ENCODE measurements at regions not wholly inside any gene's neighbourhood (a gene's known extent, or its start where the extent isn't known, plus 50 kb on each side); places are given as distances from the start of the nearest gene placed in this dataset.

GRCh38 chr20:20933142-20933958, 172.8 kb downstream of the LINC00237 start:
- no peak for DNase-seq

GRCh38 chr20:20932156-20932555, 174.0 kb downstream of the LINC00237 start:
- no peak for DNase-seq

GRCh38 chr20:20931632-20932031, 174.5 kb downstream of the LINC00237 start:
- DNase-seq: no peak

- DNase-seq: no peak
Observed at GRCh38 chr20:20931024-20931423, 175.1 kb downstream of the LINC00237 start.

GRCh38 chr20:20930500-20930899, 175.7 kb downstream of the LINC00237 start:
- no peak for DNase-seq

DNA sequence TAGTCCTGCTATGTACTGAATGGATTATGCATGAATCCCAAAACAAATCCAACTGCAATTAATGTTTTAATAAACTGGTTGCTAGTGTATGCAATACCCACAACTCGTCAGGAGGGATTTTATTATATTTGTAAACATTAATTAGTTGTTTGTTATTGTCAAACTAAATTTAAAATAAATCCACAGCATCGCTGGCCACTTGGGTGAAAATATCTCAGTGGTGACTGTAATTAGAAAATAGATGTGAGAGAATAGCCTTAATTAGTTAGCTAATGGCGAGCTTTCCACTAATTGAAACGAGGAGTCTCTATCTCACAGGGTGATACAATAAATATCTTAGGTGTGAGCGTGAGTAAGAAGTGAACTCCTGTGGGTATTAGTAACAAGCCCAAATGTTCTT, 176.8 kb downstream of the LINC00237 start:
- DNase-seq: no peak

GRCh38 chr20:20926222-20926905, 179.8 kb downstream of the LINC00237 start:
- no peak for DNase-seq

- DNase-seq: no peak
Observed at GRCh38 chr20:20920433-20920832, 185.7 kb downstream of the LINC00237 start.

GRCh38 chr20:20915844-20916243, 190.3 kb downstream of the LINC00237 start:
- DNase-seq: no peak

DNA sequence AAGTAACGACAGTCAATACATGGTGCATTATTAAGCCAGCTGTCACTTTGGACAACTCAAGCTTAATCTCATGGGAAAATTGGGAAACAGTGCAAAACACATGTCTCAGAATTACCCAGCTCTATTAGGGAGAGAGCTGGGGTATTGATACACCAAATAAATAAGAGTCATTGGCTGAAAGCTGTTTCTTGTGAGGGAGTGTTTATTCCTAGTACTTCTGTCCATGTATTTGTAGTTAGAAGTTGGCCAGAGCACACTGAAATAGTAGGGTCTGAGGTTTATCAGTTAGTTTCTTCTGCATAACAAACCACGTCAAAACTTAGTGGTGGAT, 192.0 kb upstream of the RALGAPA2 start:
- DNase-seq: no peak

- no peak for DNase-seq
Observed at GRCh38 chr20:20903773-20904500, 191.5 kb upstream of the RALGAPA2 start.

DNA sequence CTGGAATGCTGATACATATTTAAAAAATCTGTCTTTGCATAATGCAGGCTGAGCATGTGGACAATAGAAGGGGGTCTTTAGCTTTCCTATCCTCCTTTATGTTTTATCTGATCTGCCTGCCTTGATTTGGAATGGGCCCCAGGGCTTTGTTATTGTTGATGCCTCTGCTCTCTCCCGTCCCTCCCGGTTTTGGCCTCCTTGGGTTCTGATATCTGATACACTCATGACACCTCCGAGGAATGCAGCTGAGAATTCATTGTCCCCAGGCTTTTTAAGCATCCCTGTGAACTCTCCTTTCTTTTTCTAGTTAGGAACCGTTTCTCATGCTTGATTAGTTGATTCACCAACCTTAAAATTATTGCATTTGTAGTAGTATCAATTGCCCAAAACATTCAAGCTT, 185.5 kb upstream of the RALGAPA2 start:
- no peak for DNase-seq

DNA sequence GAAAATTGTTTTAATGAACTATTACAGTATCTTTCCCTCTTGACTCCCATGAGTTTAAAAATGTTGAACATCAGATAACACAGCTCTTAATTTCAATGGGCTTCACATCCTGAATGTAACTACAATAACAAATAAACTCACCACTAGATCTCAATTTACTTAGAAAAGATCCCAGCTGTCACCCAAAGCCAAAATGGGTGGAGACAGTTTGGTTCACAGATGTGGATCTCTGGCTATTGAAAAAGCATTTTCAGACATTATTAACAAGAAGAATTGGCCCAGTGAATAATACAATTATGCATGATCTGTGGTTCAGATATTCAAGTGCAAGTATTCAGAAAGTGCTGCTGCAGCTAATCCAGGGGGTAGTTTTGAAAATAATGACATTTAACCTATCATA, 184.7 kb upstream of the RALGAPA2 start:
- no peak for DNase-seq

GRCh38 chr20:20896606-20897005, 184.2 kb upstream of the RALGAPA2 start:
- DNase-seq: no peak

DNA sequence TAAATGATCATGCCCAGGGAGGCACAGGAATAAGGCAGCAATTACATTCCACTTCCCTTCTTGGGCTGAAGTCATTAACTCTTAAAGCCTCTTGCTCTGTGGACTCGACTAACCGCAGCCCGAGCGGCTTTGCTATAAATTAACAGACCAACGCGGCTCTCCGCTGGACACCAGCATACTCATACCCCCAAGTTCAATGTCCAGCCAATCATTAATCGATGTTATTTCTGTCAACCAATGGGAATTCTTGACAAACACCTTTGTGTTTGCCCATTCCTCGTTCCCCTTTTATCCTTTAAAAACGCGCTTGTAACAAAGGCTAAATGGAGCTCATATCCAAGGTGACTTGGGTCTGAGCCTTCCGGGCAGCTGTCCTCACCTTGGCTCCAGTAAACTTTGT, 183.1 kb upstream of the RALGAPA2 start:
- DNase-seq: no peak

DNA sequence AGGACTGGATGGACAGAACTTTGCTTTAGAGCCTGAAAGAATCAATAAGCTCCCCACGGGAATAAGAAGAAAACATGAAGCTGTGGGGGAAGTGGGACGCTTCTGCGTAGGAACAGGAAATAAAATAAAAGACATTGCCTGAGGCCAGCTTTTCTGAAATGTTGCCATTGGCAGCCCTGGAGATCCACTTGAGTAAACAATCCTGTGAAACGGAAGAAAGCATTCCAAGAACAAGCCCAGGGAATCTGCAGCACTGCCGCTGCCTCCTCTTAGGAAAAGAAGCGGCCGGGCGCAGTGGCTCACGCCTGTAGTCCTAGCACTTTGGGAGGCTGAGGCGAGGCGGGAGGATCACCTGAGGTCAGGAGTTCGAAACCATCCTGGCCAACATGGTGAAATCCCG, 182.3 kb upstream of the RALGAPA2 start:
- no peak for DNase-seq

DNA sequence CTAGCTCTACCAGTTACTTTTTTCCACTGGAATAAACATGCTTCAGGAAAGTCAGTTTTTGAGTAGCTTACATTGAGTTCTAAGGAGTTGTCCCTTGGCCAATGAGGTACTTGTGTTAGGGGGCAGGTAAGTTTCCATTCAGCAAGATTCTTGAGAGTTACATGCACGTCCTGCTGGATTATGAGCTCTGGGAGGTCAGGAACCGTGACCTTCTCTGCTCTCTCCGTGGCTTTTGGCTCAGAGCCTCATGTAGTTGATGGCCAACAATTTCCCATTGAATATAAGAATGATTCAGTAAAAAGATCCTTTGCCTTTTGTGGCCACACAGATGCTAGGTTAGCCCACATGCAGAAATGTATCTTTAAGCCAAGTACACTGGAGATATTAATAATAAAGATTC, 181.8 kb upstream of the RALGAPA2 start:
- DNase-seq: no peak

DNA sequence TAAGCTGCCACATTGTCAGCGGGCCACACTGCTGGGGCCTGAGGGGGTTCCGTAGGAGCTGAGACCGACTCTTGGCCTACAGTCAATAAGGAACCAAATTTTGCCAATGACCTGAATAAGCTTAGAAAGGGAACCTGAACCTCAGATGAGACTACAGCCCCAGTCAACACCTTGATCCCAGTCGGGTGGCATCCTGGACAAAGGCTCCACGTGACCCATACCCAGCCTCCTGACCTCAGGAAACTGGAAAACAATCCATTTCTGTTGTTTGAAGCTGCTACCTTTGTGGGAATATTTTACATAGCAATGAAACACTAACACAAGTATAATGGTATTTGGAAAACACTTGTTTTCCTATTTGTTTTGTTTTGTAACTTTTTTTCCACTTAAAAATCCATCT, 179.9 kb upstream of the RALGAPA2 start:
- DNase-seq: no peak

DNA sequence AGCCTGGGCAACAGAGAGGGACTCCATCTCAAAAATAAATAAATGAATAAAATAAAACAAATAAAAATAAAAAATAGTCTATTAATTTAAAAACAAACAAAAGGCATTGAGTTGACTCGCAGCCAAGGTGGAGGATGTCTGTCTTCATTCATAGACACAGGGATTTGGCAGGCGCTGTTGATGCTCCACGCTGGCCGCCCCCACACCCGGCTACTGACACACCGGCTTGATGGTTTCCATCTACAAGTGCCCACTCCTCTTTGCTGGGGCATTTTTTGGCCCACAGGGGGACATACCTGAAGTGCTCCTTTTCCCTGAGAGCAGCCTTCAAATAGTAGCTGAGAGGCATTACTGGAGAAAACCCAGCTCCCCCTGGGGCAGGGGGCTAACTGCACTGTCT, 178.3 kb upstream of the RALGAPA2 start:
- DNase-seq: no peak

DNA sequence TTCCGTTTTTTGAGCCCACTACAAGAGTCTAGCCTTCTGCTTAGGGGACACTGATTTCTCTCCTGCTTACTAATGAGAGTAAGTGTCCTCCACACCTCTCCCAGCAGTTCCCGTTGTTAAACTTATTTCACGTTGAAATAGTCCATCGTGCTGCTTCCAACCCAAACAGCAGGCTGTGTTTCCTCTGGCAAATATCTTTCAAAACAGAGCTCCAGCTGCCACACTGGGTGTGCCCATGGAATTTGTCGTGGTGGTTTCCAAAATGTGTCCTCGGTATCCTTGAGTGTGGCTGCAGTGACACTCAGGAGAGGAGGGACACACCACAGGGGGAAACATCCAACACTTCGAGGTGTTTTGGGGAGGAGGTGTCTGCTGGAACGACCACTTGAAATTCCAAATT, 176.5 kb upstream of the RALGAPA2 start:
- no peak for DNase-seq

GRCh38 chr20:20888266-20888656, 175.8 kb upstream of the RALGAPA2 start:
- DNase-seq: no peak

GRCh38 chr20:20887593-20888265, 175.3 kb upstream of the RALGAPA2 start:
- DNase-seq: no peak

DNA sequence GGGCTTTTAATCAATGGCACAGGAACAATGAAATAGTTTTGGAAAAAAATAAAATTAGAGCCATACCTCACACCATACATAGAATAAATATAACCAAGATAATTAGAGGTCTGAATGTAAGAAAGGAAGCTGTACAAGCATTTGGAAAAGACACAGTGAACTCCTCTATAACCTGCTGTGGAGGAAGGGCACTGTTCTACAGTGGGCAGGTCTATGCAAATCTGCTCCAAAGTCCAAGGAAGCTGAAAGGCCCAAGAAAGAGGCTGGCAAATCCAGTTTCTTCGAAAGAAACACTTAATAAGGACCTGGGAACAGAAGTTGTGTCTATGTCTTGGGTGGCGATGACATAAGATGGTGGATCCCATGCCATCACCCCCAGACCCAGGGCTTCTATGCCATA, 169.4 kb upstream of the RALGAPA2 start:
- no peak for DNase-seq

DNA sequence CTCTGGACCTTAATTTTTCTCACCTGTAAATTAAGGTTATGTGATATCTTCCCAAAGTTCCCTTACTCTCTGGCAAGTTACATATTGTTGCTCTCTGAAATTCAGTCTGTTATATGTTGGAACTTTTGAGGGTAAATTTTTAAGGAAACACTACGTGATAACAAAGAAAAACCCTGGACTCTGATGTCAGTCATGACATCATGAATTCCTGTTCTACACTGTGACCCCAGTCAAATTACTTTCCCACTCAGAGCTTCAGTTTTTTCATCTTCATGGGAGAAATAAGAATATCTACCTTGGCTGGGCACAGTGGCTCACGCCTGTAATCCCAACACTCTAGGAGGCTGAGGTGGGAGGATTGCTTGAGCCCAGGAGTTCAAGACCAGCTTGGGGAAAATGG, 164.6 kb upstream of the RALGAPA2 start:
- DNase-seq: no peak

Data from fibroblast of upper back skin (primary cell).